ENCODE measurements at regions not wholly inside any gene's neighbourhood (a gene's known extent, or its start where the extent isn't known, plus 50 kb on each side); places are given as distances from the start of the nearest gene placed in this dataset.

- no peak for TF ChIP-seq CTCF (IDR thresholded peaks at IDR 0.05)
- TF ChIP-seq POLR2A (IDR thresholded peaks at IDR 0.05): no peak
Measured at GRCh38 chr15:72961346-72961745, 90.9 kb upstream of the NEO1 start.
